Right cardiac atrium (tissue), 5 donors: ENCODE measurements at regions not wholly inside any gene's neighbourhood (a gene's known extent, or its start where the extent isn't known, plus 50 kb on each side); places are given as distances from the start of the nearest gene placed in this dataset.
"Not testable (repeated sequence)": the region's sequence is repeated elsewhere in the genome, so short reads cannot be mapped to it uniquely, and the experiment has no call there.

ENCODE experiments used
- ATAC-seq, 2 donors: fragments of 200-7000 bp; cut with Tn5 transposase; one replicate each; pipeline versions ENCODE4 v1.8.0 to v1.9.1; 2020; ENCODE audit warnings: moderate library complexity in 2 of 2, mild to moderate bottlenecking in 1 of 2
- DNase-seq, 3 donors: peaks; one replicate each; pipeline ENCODE4 v3.0.0-alpha.2; 2020
- H3K27ac ChIP-seq: one replicate; pipeline ENCODE4 v1.5.1; 2013; ENCODE audit warnings: mild to moderate bottlenecking, low read length, control low read depth, moderate library complexity
- H3K27me3 ChIP-seq: one replicate; pipeline ENCODE4 v1.6.1; 2013; ENCODE audit not compliant: control insufficient read depth, insufficient read depth
- H3K4me1 ChIP-seq: one replicate; pipeline ENCODE4 v1.6.1; 2013; ENCODE audit warnings: low read length; ENCODE audit not compliant: control insufficient read depth, insufficient read depth
- H3K4me3 ChIP-seq: one replicate; pipeline ENCODE4 v1.5.1; 2013; ENCODE audit warnings: low read length, control low read depth
- H3K9me3 ChIP-seq: one replicate; pipeline ENCODE4 v1.6.1; 2013; ENCODE audit warnings: low read length; ENCODE audit not compliant: control insufficient read depth
- whole genome bisulfite sequencing: extraction: QIAGEN DNeasy Blood & Tissue Kit; methylation state at CpG from one replicate; pipeline ENCODE4 v1.1.7; 2013; 5-methylcytosine and 5-hydroxymethylcytosine counted together
- intact Hi-C, 4 donors: fragments of 100-400 bp; cut with DNase I; formaldehyde crosslinking; loops; one replicate each; pipeline versions ENCODE4 v1.11.0 to v1.14.0; 2022 to 2023
- donor health status: healthy with polysubstance abuse.
- donor health status: DM: no; HTN: yes; CAD: no.
- donor health status: DM: no; HTN: no; CAD: no.
- donor health status: DM: no; HTN: yes; CAD: no; lungs with severe emphysema.
- donor health status: DM: yes; HTN: yes; CAD: no.

DNA sequence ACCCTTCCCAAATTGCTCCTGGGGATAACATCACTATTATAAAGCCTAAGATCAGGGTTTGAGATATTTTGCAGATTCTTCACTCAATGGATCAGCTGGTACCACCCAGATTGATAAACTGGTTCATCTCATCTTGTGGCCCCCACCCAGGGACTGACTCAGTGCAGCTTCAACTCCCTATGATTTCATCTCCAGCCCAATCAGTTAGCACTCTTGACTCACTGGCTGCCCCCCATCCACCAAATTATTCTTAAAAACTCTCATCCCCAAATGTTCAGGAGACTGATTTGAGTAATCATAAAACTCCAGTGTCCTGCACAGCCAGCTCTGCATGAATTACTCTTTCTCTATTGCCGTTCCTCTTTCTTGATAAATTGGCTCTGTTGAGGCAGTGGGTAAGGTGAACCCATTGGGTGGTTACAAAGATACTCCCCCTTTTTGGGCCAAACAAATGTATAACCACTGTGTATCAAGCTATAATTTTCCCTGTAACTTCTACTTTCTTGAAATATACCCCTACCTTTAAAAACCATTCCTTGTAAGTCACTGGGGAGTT lies 263.3 kb upstream of the IL12B start:
- no peak overlapping the region for H3K27ac ChIP-seq
- no peaks in the 10 kb centered on the region for H3K4me1 ChIP-seq
- DNase-seq (no peak), ATAC-seq (no peak)
- intact Hi-C loops, result no loop called here
- H3K27me3 ChIP-seq, result peaks cover 2% of the 10 kb centered on the region
- 88% methylated on average over 1 of the region's 1 CpG for WGBS
- H3K4me3 ChIP-seq, result no peak overlapping the region
- no peaks in the 10 kb centered on the region for H3K9me3 ChIP-seq

DNA sequence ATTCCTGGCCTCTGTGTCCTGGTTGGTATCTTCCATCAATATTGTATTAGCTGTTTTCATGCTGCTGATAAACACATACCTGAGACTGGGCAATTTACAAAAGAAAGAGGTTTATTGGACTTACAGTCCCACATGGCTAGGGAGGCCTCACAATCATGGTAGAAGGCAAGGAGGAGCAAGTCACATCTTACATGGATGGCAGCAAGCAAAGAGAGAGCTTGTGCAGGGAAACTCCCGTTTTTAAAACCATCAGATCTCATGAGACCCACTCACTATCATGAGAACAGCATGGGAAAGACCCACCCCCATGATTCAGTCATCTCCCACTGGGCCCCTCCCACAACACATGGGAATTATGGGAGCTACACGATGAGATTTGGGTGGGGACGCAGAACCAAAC lies 265.3 kb upstream of the IL12B start:
- intact Hi-C loops, H3K4me1 ChIP-seq, DNase-seq, H3K27ac ChIP-seq, H3K4me3 ChIP-seq, ATAC-seq, H3K27me3 ChIP-seq, H3K9me3 ChIP-seq: not testable (repeated sequence)
- WGBS, result 83% methylated on average over 3 of the region's 3 CpGs

DNA sequence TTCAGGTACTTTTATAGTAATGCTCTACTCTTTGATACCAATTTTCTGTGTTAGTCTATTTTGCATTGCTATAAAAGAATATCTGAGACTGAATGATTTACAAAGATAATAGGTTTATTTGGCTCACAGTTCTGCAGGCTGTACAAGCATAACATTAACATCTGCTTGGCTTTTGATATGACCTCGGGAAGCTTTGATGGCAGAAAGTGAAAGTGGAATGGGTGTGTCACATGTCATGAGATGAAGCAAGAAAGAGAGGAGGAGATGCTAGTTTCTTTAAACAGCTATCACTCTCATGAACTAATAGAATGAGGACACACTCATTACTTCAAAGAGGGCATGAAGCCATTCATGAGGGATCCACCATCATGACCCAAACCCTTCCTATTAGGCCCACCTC lies 270.9 kb upstream of the IL12B start:
- Histone ChIP-seq H3K4me3 (no peak overlapping the region), H3K27ac (no peak overlapping the region), H3K4me1 (peaks cover 1% of the 10 kb centered on the region), H3K9me3 (no peaks in the 10 kb centered on the region), H3K27me3 (no peaks in the 10 kb centered on the region)
- WGBS, result 53% methylated on average over 1 of the region's 1 CpG
- ATAC-seq, result no peak
- intact Hi-C loops, result no loop called here
- no peak for DNase-seq

DNA sequence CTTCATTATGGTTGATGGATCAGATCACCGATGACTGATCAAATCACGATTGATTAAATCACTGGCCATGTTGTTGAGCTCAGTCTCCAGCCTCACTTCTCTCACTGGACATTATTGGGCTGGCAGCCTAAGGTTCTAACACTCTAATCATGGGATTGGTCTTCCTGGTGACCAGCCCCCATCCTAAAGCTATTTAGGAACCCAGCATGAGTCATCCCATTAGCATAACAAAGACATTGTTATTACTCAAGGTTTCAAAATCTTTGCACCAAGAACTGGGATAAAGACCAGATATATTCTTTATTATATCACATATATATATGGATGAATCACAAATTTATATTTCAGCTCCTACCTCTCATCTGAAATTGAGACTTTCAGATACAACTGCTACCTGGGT lies 272.1 kb upstream of the IL12B start:
- H3K9me3 ChIP-seq, result no peaks in the 10 kb centered on the region
- H3K27me3 ChIP-seq, result no peaks in the 10 kb centered on the region
- WGBS, result 98% methylated on average over 2 of the region's 2 CpGs
- ATAC-seq, result no peak
- H3K27ac ChIP-seq, result no peak overlapping the region
- DNase-seq, result no peak
- intact Hi-C loops, result no loop called here
- no peak overlapping the region for H3K4me3 ChIP-seq
- peaks cover 1% of the 10 kb centered on the region for H3K4me1 ChIP-seq

DNA sequence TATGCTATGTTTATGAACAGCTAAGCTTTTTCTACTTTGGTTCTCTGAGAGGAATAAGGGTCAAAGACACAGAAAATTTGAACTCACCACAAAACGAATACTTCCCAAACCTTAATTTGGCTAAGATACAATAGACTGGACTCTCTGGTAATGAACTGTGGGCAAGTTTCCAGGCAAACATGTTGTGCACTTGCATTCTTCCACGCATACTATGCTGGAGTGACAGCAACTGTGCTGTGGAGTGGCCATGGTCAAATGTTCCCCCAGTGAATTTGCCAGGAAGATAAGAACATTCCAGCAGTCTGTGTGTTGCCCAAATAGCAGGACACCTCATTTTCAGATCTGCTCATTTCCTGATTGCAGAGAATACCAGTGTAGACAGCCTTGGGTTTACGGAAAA lies 275.3 kb upstream of the IL12B start:
- Histone ChIP-seq H3K27ac (no peak overlapping the region), H3K4me3 (no peak overlapping the region), H3K4me1 (peaks cover 1% of the 10 kb centered on the region), H3K9me3 (no peaks in the 10 kb centered on the region), H3K27me3 (no peaks in the 10 kb centered on the region)
- intact Hi-C loops, result no loop called here
- DNase-seq, result peak in 2 of 3 donors; percentile 14 to 49
- ATAC-seq, result peak; percentile 92 to 94
- WGBS, result 24% methylated on average over 3 of the region's 3 CpGs

DNA sequence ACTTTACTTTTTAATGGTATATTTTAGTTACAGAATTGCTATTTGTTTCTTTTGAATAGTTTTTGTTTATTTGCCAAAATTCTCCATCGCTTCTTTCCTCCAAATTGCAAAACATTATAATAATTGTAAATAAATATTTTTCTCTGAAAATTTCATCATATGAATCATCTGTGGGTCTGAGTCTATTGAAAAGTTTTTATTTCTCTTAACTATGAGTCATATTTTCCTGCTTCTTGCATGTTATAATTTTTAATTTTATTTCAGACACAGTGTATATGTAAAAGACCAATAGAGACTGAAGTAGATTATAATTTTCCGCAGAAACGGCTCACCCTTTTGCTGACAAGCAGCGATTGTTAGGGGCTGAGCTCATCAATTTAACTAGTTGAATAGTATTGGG lies 279.1 kb upstream of the IL12B start:
- WGBS, result 85% methylated on average over 4 of the region's 4 CpGs
- Histone ChIP-seq H3K4me1 (peaks cover 1% of the 10 kb centered on the region), H3K27me3 (no peaks in the 10 kb centered on the region), H3K27ac (no peak overlapping the region), H3K4me3 (no peak overlapping the region), H3K9me3 (no peaks in the 10 kb centered on the region)
- intact Hi-C loops, result no loop called here
- no peak for ATAC-seq
- DNase-seq, result no peak

DNA sequence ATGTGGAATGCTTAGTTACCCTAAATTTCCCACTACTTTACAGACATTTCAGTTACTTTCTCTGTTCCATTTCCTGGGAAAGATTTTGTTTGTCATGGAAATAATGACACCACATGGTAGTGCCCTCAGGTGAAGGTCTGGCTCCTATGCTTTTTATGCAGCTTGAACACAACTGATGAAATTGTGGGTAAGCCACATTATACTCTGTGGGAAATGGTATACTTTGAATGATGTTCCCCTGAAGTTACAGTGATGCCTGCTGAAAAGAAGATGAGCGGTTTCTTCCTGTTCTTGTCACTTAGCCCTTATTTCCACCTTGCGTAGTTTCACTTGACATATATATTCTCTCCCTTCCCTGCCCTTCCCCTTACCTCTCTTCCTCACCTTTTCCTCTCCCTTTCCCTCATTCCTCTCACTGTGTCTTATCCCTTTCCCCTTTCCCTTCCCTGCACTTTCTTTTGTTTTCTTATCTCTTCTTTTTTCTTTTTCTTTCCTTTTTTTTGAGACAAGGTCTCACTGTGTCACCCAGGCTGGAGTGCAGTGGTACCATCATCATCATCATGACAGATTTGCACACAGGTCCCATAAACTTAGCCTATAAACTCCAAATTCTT lies 280.8 kb upstream of the IL12B start:
- no peak for ATAC-seq
- no peaks in the 10 kb centered on the region for H3K27me3 ChIP-seq
- 90% methylated on average over 2 of the region's 2 CpGs for WGBS
- no peak for DNase-seq
- intact Hi-C loops, result no loop called here
- no peaks in the 10 kb centered on the region for H3K9me3 ChIP-seq
- H3K4me3 ChIP-seq, result no peak overlapping the region
- no peaks in the 10 kb centered on the region for H3K4me1 ChIP-seq
- H3K27ac ChIP-seq, result no peak overlapping the region

DNA sequence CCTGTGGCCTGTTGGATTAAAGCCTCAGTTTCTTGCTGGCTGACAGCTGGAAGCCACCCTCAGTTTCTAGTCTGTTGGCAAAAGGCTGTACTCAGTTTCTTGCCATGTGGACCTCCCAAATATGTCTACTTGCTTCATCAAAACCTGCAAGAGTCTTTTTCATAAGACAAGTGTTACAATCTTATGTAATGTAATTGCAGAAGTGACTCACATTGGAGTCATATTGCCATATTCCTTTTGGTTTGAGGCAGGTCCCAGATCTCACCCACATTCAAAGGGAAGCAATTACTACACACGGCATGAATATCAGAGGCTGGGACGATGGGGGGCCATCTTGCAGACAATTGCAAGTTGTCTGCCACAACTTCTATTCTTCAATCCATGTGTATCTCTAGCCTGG lies 286.7 kb upstream of the IL12B start:
- WGBS, result 74% methylated on average over 2 of the region's 2 CpGs
- no peaks in the 10 kb centered on the region for H3K27me3 ChIP-seq
- no peak for ATAC-seq
- no peak for DNase-seq
- H3K4me1 ChIP-seq, result no peaks in the 10 kb centered on the region
- no peak overlapping the region for H3K4me3 ChIP-seq
- intact Hi-C loops, result no loop called here
- H3K9me3 ChIP-seq, result no peaks in the 10 kb centered on the region
- no peak overlapping the region for H3K27ac ChIP-seq

DNA sequence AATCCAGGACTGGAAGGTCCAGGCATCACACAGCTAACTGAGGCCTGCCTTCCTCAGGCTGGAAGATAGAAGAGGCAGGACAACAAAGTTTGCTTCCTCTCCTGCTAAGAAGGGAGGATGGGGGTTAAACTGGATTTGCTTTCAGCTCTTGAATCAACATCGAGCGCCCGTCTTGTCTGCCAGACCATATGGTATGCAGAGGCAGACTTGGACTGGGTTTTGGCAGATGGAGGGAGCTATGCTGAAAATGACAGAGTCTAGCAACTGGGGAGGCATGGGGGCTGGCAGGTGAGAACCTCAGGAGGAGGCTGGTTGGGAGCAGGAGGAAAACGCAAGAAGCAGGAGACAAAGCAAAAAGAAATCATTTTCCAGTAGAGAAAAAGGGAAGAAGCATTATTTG lies 289.5 kb upstream of the IL12B start:
- no peak overlapping the region for H3K27ac ChIP-seq
- no peaks in the 10 kb centered on the region for H3K9me3 ChIP-seq
- no peak overlapping the region for H3K4me3 ChIP-seq
- intact Hi-C loops, result no loop called here
- DNase-seq, result no peak
- H3K4me1 ChIP-seq, result no peaks in the 10 kb centered on the region
- no peak for ATAC-seq
- 37% methylated on average over 4 of the region's 4 CpGs for WGBS
- no peaks in the 10 kb centered on the region for H3K27me3 ChIP-seq

DNA sequence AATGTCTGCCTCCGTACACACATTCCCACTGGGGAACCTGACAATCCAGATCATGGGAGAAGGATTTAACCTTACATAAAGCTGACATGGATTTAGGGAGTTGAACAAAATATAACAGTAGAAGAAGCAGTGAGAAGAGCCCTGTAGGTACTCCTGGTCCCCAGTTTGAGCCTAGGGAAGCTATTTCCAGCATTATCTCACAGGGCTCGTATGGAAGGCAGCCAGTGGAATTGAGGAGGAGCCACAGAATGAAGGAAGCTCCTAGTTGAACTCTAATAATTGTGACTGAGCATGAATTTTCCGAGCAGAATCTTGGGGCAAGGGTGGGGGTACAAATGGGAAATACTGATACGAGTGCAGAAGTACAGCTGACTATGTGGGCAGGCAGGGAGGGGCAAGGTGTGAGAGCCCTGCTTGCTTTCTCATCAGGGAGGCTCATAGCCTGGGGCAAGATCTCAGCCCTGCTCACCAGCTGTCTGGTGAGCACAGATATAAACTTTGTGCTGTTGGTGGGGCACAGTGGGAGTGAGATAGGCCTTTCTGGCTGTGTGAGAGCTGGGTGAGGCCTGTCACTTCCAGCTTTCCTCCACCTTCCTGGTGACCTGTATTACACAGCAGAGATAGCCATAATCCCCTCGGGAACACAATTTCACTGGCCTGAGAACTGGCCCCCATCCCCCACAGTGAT lies 290.7 kb upstream of the IL12B start:
- Histone ChIP-seq H3K4me1 (no peaks in the 10 kb centered on the region), H3K27me3 (no peaks in the 10 kb centered on the region), H3K27ac (no peak overlapping the region), H3K4me3 (no peak overlapping the region), H3K9me3 (no peaks in the 10 kb centered on the region)
- DNase-seq (no peak), ATAC-seq (no peak)
- intact Hi-C loops, result no loop called here
- 46% methylated on average over 5 of the region's 5 CpGs for WGBS

DNA sequence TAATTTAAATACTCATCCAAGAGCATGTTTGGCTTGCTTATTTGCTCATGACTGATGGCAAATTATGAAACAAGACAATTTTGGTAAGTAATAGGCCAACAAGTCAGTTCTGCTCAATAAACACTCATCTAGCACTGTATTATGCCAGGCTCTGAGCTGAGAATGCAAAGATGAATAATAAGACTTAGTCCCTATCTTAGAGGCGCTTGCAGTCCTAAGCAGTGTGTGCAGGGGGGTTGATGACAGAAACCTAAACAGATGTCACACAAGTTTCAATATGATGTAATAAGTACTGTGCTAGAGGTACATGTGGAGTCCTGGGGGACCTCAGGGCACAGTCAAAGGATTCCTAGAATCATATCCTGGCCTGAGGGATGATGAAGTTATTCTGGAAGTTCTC lies 287.6 kb upstream of the ADRA1B start:
- 82% methylated on average over 1 of the region's 1 CpG for WGBS
- Histone ChIP-seq H3K4me1 (no peaks in the 10 kb centered on the region), H3K27ac (no peak overlapping the region), H3K27me3 (no peaks in the 10 kb centered on the region), H3K9me3 (no peaks in the 10 kb centered on the region), H3K4me3 (no peak overlapping the region)
- DNase-seq (no peak), ATAC-seq (no peak)
- intact Hi-C loops, result no loop called here
